ENCODE measurements at regions not wholly inside any gene's neighbourhood (a gene's known extent, or its start where the extent isn't known, plus 50 kb on each side); places are given as distances from the start of the nearest gene placed in this dataset.

DNA sequence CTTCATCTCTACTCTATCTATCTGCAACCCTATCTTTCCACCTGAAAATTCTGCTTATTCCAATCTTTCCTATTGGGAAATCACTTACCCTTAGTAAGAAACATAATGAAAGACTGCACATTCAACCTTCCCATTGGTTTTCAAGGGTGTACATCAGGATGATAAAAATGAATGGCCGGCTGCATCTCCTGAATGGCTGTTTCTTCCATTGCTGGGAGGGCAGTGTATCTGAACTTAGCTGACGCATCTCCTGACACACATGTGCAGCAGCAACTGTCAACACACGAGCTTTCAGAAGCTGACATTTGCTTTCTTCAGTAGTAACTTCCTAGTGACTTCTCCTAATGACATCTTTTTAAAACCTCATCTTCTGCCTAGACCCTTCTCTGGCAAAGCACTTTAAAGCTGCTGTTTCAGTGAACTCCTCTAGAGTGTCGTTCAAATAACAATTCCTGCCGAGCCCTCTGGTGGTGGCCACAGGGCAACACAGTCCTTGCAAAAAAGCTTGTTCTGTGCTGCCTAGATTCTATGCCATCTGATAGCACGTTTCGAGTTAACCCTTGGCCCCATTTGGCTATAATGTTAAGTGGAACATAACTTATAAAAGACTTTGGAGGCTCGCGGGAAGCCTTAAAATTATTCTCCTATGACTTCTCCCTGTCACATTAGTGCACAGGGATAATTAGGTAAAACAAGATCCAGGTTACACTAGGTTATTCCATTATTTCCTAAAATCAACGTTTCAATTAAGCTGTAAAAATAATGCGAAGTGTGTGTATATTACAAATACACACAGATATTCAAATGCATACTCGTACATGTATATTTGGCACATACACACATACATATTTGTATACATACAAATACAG is 2340.7 kb downstream of the PCDH7 start:
- FAIRE-seq, result no peak

DNA sequence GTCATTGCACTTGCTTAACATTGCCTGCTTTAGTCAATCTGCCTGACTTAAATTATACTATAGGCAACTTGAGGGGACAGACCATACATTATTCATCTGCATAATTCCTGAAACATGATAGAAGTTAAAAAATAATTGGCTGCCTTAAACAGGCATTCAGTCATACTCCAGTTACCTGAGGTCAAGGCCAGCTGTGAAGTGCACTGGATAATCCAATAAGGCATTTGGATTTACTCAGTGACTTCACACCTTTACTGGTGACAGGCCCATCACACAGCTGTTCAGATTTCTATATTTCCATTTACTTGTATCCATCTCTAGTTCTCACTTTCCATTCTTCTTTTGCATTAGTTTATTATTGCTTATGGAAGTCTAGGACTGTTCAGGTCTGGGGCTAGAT is 2341.6 kb downstream of the PCDH7 start:
- FAIRE-seq, result no peak
- no peak for DNase-seq (ENCODE audit: insufficient read length, low spot score)

More for the DNA sequence above, 2340.7 kb downstream of the PCDH7 start:
- DNase-seq (ENCODE audit: insufficient read length, low spot score), result no peak

DNA sequence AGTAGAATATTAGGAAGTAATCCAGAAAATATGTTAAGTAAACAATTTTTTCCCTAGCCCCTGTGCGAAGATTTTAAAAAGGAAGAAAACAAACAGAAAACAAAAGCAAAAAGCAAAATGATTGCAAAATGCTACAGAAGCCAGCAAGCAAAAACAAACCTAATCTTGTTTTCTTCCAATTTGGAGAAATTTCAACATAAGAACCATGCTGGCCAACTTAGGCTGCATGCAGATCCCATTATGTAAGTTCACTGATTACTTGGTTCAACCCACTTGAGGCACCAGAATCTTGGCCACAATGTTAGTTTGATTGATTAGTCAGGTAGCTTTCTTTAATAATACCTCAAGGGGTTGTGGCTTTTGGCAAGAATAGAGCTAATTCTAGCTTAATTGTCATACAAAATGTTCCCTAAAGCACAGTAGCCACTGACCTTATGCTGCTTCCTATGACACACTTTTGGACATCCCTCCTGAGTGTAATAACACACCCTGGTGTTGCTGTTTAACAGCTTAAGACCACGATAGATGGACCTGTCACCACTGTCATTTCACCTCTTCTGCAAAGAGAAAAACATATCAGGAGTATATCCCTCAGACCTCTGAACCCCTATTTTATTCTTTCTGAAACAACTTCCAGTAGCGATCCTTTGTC is 2342.1 kb downstream of the PCDH7 start:
- DNase-seq (ENCODE audit: insufficient read length, low spot score) (no peak), FAIRE-seq (no peak)

DNA sequence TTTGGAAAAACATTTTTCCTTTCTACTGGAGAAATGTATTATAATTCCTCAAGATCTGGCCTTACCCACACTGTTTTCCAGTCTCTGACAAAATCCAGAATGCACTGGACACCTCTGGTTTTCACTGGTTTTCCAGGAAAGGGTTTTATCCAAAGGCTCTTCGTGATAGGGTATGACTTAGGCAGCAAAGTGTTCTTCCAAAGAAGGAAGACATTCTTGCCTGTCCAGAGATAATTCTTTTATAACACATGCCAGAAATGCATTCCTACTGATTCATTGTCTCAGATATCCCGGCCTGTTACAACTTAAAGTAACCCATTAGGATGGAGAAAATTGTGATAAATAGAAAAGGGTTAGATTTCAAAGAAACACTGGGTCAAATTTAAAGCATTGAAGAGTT is 2343.1 kb downstream of the PCDH7 start:
- no peak for DNase-seq (ENCODE audit: insufficient read length, low spot score)
- FAIRE-seq, result no peak

DNA sequence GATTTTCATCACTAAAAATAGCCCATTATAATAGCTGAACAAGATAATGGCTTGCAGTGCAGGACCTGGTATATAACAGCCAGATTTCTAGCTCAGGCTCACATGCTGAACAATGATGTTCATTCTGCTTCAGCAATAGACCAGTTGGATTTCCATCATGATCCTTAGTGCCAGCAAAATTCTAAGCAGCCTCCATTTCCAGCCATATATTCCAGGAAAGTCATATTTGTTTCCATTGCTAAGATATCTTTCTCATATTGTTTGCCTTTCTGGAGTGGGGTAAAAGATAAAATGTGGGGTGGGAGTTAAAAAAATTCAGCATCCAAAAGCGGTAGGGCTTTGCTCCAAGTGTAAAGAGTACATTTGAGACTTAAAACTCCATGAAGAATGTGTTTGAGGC is 2344.1 kb downstream of the PCDH7 start:
- no peak for FAIRE-seq

DNA sequence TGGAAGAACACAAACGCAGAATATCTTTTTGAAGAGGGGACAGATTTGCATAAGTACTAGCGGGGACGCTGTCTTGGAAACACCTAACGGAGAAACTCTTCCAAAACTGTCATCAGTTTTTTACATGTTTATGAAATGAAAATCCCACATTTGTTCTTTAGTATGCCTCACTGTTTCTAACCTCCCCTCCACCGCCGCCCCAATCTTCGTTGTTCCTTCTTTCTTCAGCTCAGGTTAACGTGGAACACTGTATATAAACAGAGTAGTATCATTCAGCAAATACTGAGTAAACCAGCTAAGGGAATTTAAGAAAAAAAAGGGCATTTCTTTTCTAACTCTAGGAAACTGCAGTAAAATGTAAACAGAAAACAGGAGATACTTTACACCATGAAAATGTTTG is 2345.6 kb downstream of the PCDH7 start:
- DNase-seq (ENCODE audit: insufficient read length, low spot score), result no peak
- no peak for FAIRE-seq

More for the DNA sequence above, 2344.1 kb downstream of the PCDH7 start:
- no peak for DNase-seq (ENCODE audit: insufficient read length, low spot score)

DNA sequence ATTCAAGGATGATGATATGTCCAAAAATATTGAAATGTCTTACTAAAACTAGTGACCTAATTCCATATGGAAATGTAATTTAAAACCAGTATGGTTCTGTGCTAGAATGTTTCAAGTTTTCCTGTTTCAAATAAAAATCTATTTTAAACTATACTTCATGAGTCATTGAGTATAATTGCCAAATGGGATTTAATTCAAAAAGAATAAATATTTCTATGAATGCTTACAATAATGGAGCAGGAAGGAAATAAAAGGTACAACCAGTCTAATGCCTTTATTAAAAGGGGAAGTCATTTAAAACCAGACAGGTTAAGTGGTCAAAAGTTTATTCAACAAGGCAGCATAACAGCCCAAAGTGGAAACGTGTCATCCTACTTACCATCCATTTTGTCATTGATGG is 2347.1 kb downstream of the PCDH7 start:
- FAIRE-seq (no peak), DNase-seq (ENCODE audit: insufficient read length, low spot score) (no peak)

DNA sequence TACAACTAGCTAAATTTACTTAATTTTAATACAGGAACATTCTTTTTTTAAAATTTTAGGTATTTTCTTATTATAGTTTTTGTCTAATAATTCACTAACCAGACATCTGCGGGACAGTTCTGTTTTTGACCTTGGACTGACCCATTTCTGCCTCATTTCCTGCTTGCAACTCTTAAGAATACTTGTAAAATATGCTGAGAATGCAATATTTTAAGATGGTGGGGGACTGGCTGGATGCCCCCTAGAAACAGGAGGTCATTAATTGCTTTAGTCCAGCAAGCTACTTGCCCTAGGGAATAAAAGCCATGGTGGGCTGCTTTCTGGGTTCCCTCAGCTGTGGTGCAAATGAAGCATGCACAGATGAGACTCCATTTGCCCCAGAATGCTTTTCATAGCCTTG is 2348.4 kb downstream of the PCDH7 start:
- no peak for FAIRE-seq
- DNase-seq (ENCODE audit: insufficient read length, low spot score), result no peak

DNA sequence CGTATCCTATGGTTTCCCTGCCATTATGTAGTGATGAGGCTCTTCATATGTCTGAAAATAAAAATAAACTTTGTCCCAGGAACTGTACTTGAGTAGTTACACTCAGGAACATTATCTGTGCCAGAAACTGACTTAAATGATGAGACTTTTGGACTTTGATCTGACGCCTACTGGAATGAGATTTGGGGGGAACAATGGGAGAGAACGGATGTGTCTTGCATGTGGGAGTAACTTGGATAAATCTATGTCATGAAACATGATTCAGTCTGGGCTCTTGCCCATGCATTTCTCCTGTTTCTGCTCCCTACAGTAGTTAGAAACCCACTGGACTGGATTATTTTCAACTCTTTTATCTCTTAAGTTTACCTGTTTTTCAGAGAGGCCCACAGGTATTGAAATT is 2351.4 kb downstream of the PCDH7 start:
- FAIRE-seq, result no peak

DNA sequence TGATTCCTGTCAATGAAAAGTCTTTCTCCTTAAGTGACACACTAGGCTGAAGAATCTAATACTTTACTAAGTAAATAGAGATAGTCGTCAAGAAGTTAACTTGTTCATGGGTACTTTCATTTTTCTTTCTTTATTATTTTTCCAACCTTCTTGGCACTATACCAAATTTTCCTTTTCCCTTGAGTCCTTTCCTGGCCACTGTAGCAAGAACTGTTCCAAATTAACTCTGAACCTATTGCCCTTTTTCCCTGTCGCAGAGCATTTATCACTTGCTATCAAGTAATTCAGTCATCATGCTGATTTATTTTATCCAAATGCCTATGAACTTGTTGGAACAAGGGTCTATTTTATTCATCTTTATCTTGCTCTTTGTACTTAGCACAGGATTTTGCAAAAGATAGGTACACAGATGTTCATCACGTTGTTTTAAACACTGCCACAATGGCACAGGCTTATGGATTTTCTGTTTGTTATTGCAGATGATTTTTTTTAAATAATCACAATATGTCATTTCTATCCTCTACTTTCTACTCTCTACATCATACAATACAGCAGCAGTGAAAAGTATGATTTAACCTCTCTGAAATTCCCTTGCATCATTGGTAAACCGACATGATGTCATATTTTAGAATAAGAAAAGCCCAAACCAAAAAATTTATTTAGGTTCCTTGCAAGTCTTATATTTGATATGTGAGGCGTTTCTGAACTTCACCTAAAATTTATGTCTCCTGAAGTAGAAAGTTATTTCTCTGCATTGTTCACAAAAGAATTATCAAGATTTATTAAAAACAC is 2352.3 kb downstream of the PCDH7 start:
- FAIRE-seq (no peak), DNase-seq (ENCODE audit: insufficient read length, low spot score) (no peak)

More for the DNA sequence above, 2351.4 kb downstream of the PCDH7 start:
- DNase-seq (ENCODE audit: insufficient read length, low spot score), result no peak

DNA sequence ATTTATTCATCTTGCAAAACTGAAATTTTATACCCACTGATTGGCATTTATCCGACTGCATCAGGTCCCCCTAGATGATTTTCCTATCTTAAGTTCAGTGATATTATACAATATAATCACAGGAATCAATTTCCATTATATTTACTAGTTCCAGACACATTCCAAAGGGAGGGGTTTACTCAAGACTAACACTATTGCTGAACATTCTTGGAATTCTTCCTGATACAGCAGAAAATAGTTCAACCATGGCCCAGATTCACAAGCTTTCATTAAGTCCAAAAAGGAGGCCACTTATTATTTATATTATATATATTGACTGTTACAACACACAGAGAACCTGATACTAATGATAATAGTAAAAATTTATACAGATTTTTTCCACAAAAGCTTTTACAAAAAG is 2353.6 kb downstream of the PCDH7 start:
- FAIRE-seq (no peak), DNase-seq (ENCODE audit: insufficient read length, low spot score) (no peak)

DNA sequence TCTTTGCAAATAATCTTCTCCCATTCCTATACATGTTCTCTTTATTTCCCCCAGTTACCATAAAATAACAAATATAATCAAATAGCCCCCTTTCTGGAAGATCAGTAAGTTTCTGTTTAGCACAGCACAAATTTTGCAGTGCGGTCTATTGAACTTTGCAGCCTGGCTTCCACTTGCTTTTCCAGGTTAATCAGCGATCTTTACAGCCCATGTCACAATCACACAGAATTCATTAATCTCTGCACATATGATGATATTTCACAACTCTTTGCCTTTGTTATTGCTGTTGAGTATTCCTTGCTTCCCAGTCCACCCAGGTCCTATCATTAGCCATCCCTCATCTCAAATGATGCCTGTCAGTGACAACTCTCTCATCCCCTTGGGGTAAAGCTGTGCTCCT is 2358.0 kb downstream of the PCDH7 start:
- FAIRE-seq, result no peak

DNA sequence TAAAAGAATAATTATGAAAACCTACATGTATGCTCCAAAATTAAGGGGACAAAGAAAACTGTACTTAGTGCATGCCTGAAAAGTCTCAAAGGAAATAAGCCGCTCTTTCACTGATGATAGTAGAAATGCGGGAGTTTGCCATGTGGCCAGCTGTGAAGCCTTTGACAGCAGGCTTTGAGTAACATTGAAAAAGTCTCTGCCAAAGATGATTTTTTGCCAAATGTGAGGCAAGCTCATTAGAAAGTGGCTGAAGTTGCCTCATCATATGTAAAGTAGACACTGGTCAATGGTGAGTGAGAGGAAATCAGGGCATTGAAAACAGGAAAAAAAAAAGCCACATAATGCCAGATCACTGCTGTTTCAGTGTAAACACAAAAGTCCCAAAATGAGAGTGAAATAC is 2360.1 kb downstream of the PCDH7 start:
- FAIRE-seq (no peak), DNase-seq (ENCODE audit: insufficient read length, low spot score) (no peak)

More for the DNA sequence above, 2358.0 kb downstream of the PCDH7 start:
- DNase-seq (ENCODE audit: insufficient read length, low spot score), result no peak

DNA sequence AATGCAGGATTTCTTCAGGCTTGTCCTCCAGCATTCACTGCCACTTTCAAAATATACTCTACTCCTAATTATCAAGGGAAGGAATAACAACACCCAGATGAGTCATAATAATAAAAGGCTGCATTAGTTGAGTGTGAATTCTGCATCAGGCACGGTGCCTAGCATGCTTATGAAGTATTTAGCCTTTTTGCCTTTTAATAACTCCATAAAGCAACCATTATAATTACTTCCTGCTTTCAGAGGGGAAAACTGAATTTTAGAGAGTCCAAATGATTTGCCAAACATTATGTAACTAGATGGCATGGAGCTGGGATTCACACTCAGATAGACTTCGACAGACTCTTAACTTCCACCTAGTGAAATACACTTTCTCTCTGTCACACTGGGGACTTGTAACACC is 2365.5 kb downstream of the PCDH7 start:
- DNase-seq (ENCODE audit: insufficient read length, low spot score) (no peak), FAIRE-seq (no peak)

DNA sequence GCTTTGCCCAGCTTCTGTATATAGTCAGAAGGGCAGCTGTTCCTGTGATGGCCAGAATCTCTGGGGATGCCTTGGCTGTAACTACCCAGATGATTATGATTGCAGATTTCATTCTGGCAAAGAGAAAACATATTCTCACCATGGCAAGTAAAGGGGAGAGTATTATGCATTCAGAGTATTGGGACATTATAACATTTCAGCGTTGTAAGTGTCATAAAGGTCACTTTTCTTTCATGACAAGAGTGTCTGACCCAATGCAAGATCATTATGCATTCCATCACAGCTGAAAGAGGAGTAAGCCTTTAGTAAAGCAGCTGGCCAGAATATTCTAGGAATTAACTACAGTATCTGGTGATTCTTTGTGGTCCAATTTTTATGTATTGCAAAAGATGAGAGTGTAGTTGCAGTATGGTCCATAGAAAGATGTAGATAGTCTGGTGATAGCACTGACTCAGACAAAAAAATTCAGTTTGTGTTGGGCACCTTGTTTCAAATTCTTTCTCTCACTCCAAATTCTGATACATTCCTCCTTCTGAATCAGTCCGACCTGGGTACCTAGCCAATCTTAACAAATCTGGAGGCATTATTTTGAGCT is 2366.3 kb downstream of the PCDH7 start:
- FAIRE-seq (no peak), DNase-seq (ENCODE audit: insufficient read length, low spot score) (no peak)

DNA sequence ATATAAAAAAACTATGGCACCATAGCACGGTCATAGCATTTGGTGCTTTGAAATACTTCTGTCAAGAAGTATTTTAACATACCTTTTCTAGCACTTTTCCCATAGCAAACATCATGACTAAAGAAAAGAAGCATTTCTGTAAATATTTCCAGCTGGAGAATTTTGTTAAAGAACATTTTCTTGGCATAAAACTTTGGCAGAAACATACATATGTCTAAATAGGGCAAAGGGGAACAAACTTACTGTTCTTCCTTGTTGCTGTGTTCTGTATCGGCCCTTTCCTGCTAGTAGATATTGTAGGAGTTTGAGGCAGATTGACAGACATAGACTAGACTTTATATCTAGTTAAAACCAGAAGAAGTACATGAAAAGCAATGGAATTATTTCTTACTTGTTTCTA is 2368.5 kb downstream of the PCDH7 start:
- DNase-seq (ENCODE audit: insufficient read length, low spot score) (no peak), FAIRE-seq (no peak)

DNA sequence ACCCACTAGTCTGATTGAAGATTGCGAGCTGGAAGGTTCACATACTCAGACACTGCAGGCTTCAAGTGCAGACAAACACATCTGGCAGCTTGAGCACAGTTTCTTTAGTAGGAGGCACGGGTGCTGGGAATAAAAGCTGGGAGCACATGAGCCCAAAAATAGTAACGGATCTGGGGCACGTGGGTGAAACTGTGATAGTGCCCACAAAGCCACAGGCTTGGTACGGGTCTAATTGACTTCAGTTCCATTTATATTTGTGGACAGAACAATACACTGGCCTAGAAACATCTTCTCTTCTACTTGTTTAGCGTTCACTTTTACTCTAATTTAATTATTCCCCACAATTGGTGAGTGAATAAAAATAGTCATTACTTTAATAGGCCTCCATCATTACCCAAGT is 2370.7 kb downstream of the PCDH7 start:
- no peak for DNase-seq (ENCODE audit: insufficient read length, low spot score)
- FAIRE-seq, result no peak

DNA sequence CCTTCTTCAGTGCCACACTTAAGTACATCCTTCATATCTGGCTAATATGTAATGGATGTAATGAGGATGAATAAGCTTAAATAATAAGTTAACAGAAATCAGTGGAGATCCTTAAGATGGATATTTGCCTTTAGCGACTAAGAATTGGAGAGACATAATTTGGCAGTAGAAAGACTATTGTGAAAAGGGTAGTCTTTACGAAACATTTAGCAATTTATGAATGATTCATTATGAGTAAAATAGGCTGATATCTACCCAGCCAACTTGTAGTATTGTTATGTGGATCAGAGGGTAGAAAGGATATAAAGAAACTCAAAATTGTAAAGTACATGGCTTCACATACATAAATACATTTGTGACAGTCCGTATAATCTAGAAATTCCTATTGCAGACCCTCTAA is 2371.8 kb downstream of the PCDH7 start:
- DNase-seq (ENCODE audit: insufficient read length, low spot score) (no peak), FAIRE-seq (no peak)

DNA sequence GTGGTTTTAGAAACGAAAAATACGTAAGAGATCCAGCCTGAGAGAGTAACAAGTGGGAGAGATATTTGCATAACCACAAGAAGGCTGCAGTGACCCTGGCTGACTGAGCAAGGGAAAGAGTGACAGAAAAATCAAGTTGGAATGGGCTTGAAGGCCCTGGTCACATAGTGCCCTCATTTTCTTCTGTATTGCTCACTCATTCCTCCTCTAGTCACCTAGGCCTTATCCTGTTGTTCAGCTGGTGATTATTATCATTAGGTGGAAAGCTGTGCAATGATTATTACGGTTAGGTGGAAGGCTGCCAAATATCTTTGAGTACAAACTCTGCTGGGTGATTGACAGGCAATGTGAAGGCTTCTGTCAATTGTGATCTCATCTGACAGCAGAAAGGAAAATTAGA is 2384.1 kb downstream of the PCDH7 start:
- FAIRE-seq, result no peak
- DNase-seq (ENCODE audit: insufficient read length, low spot score), result no peak

DNA sequence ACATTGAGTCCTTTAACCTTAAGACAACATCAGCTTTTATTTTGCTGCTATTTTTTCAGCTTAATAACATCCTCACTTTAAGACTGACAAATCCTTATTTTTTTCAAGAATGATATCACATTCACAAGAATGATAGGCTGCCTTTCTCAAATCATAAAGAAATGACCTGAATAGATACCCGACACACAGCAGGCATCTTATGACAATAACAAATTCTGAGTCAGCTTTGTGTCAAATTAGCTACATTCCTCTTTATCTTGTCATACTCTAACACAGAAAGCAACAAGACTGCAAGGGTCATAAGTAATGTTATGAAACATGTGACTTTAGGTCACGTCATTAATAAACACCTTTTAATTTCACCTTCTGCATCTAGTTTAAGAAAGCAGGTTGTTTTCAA is 2387.6 kb downstream of the PCDH7 start:
- DNase-seq (ENCODE audit: insufficient read length, low spot score) (no peak), FAIRE-seq (no peak)

DNA sequence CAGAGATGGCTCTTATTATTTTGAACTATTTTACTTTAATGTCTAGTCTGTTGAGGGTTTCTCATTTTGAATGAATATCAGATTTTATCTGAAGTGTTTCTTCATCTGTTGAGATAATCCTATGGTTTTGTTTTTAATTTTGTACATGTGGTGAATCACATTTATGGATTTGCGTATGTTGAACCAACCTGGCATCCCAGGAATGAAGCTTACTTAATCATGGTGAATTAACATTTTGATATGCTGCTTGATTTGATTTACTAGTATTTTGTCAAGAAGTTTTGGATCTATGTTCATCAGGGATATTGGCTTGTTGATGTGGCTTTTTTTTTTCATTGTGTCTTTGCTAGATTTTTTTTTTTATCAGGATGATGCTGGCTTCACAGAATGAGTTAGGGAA is 2390.9 kb downstream of the PCDH7 start:
- no peak for DNase-seq (ENCODE audit: insufficient read length, low spot score)
- no peak for FAIRE-seq

Data from GM19239 (cell line).